Heart right ventricle (tissue), 16 donors: ENCODE measurements at regions not wholly inside any gene's neighbourhood (a gene's known extent, or its start where the extent isn't known, plus 50 kb on each side); places are given as distances from the start of the nearest gene placed in this dataset.

Experiments
- ATAC-seq, 8 donors: fragments of 200-7000 bp; cut with Tn5 transposase; one replicate each; pipeline ENCODE4 v1.9.1; 2020; ENCODE audit warnings: mild to moderate bottlenecking in 8 of 8, moderate library complexity in 8 of 8, moderate number of reproducible peaks in 1 of 8
- DNase-seq, 2 donors: peaks; one replicate each; pipeline ENCODE4 v3.0.0-alpha.2; 2020
- H3K27ac ChIP-seq, 10 donors: fragments of 200-600 bp; sonication (generic) in 2 of 10; one replicate each; pipeline versions ENCODE4 v1.5.0 to v1.8.0; 2020 to 2022; ENCODE audit warnings: mild to moderate bottlenecking in 3 of 10
- H3K27me3 ChIP-seq, 7 donors: fragments of 200-600 bp; one replicate each; pipeline ENCODE4 v1.8.0; 2021 to 2022; ENCODE audit warnings: mild to moderate bottlenecking in 2 of 7
- H3K36me3 ChIP-seq, 9 donors: fragments of 200-600 bp; sonication (generic) in 1 of 9; one replicate each; pipeline versions ENCODE4 v1.5.0 to v1.8.0; 2020 to 2022; ENCODE audit warnings: mild to moderate bottlenecking in 2 of 9
- H3K4me1 ChIP-seq, 9 donors: fragments of 200-600 bp; sonication (generic) in 1 of 9; one replicate each; pipeline versions ENCODE4 v1.5.0 to v1.8.0; 2020 to 2022; ENCODE audit warnings: mild to moderate bottlenecking in 4 of 9
- H3K4me3 ChIP-seq, 10 donors: fragments of 200-600 bp; sonication (generic) in 2 of 10; one replicate each; pipeline versions ENCODE4 v1.5.0 to v1.8.0; 2020 to 2022; ENCODE audit warnings: mild to moderate bottlenecking in 7 of 10, moderate library complexity in 2 of 10
- H3K9me3 ChIP-seq, 11 donors: fragments of 200-600 bp in 10 of 11; sonication (generic) in 2 of 11; one replicate each; pipeline versions ENCODE4 v1.5.0 to v1.8.0; 2013 to 2022; ENCODE audit warnings: mild to moderate bottlenecking in 2 of 11, control low read depth in 1 of 11, moderate library complexity in 1 of 11
- CTCF ChIP-seq, 9 donors: fragments of 200-600 bp; sonication (generic) in 2 of 9; IDR thresholded peaks; one replicate each; pipeline versions ENCODE4 v1.5.0 to v1.8.0; 2021 to 2022; ENCODE audit warnings: antibody characterized with exemption in 9 of 9, mild to moderate bottlenecking in 5 of 9, moderate library complexity in 1 of 9
- WGBS, 2 donors: extraction: QIAGEN DNeasy Blood & Tissue Kit; methylation state at CpG; one replicate each; pipeline ENCODE4 v1.1.7; 2013; ENCODE audit warnings: inconsistent platforms in 1 of 2; 5-methylcytosine and 5-hydroxymethylcytosine counted together
- intact Hi-C, 10 donors: fragments of 100-400 bp; cut with DNase I; formaldehyde crosslinking; loops; one replicate each; pipeline versions ENCODE4 v1.11.1 to v1.14.2; 2022
- donor health status: Arrhythmogenic right ventricular cardiomyopathy.
- donor health status: ischemic (EF 13 %, LVEDD 7.1; RV severe dilation, severe dysfunction).
- donor health status: healthy with polysubstance abuse.
- donor health status: DM: no; HTN: yes; CAD: no.
- donor health status: DM: no; HTN: no; CAD: no.
- donor health status: ischemic (EF 25% LVEDD 6.9; RV normal size, moderate dysfunction).
- donor health status: ischemic (EF 25% LVEDD 5.7; RV mildly dilated, moderate dysfunction).
- donor health status: healthy.
- donor health status: DM: yes; HTN: yes; CAD: no.
- donor health status: Ischemic cardiomyopathy.
- donor health status: ischemic (EF 35%, LVEDD 5.7; RV mildly dilated, moderate dysfunction).
- donor health status: nonischemic (EF 11% LVEDD 7.7; RV severe dilation, severe dysfunction).
- donor health status: DM: yes; HTN: yes; CAD: no.
- donor health status: PGD.
- donor health status: ischemic (EF 29% LVEDD 5.4; RV normal size, mild dysfunction).
- donor health status: nonischemic (EF 23%, LVEDD 6.1; RV moderate dilation, normal function).

GRCh38 chr5:6858419-6858818 is 145.2 kb downstream of the TENT4A start:
- no peak overlapping the region for H3K27ac ChIP-seq
- no peak overlapping the region for H3K4me3 ChIP-seq
- H3K36me3 ChIP-seq = no peaks in the 10 kb centered on the region
- H3K9me3 ChIP-seq = peaks cover 0 to 13% (median 0%) of the 10 kb centered on the region in 11 donors
- ATAC-seq (peak in 1 of 8 donors; percentile 47), DNase-seq (no peak)
- intact Hi-C loops = no loop called here
- 52 to 54% methylated on average over 7 of the region's 7 CpGs for WGBS, 2 donors
- H3K27me3 ChIP-seq = no peaks in the 10 kb centered on the region
- no peak for TF ChIP-seq CTCF (IDR thresholded peaks at IDR 0.05)
- H3K4me1 ChIP-seq = peaks cover 0 to 5% (median 0%) of the 10 kb centered on the region in 9 donors

GRCh38 chr5:6859023-6859422 is 145.8 kb downstream of the TENT4A start:
- H3K4me3 ChIP-seq = no peak overlapping the region
- no peak for TF ChIP-seq CTCF (IDR thresholded peaks at IDR 0.05)
- no peaks in the 10 kb centered on the region for H3K36me3 ChIP-seq
- WGBS, 2 donors = 75 to 80% methylated on average over 11 of the region's 11 CpGs
- H3K9me3 ChIP-seq = peaks cover 0 to 13% (median 0%) of the 10 kb centered on the region in 11 donors
- no peaks in the 10 kb centered on the region for H3K27me3 ChIP-seq
- DNase-seq (no peak), ATAC-seq (no peak)
- intact Hi-C loops = no loop called here
- H3K4me1 ChIP-seq = peaks cover 0 to 5% (median 0%) of the 10 kb centered on the region in 9 donors
- no peak overlapping the region for H3K27ac ChIP-seq

- intact Hi-C loops = no loop called here
- Histone ChIP-seq H3K27ac (no peak overlapping the region), H3K36me3 (no peaks in the 10 kb centered on the region), H3K4me3 (no peak overlapping the region), H3K27me3 (no peaks in the 10 kb centered on the region), H3K9me3 (peaks cover 0 to 11% (median 0%) of the 10 kb centered on the region in 11 donors), H3K4me1 (peaks cover 0 to 5% (median 0%) of the 10 kb centered on the region in 9 donors)
- WGBS, 2 donors = 65 to 72% methylated on average over 9 of the region's 9 CpGs
- ATAC-seq (no peak), DNase-seq (no peak)
- no peak for TF ChIP-seq CTCF (IDR thresholded peaks at IDR 0.05)
These were observed 146.9 kb downstream of the TENT4A start for GRCh38 chr5:6859951-6860638.

GRCh38 chr5:6861036-6861435 is 147.8 kb downstream of the TENT4A start:
- Histone ChIP-seq H3K27ac (no peak overlapping the region), H3K36me3 (no peaks in the 10 kb centered on the region), H3K4me1 (peaks cover 0 to 5% (median 0%) of the 10 kb centered on the region in 9 donors), H3K4me3 (no peak overlapping the region), H3K27me3 (no peaks in the 10 kb centered on the region), H3K9me3 (peaks cover 0 to 11% (median 0%) of the 10 kb centered on the region in 11 donors)
- 45 to 59% methylated on average over 3 of the region's 3 CpGs for WGBS, 2 donors
- DNase-seq (no peak), ATAC-seq (no peak)
- TF ChIP-seq CTCF (IDR thresholded peaks at IDR 0.05) = no peak
- intact Hi-C loops = no loop called here
